Muscle of arm (tissue), 1 donor: ENCODE measurements at regions not wholly inside any gene's neighbourhood (a gene's known extent, or its start where the extent isn't known, plus 50 kb on each side); places are given as distances from the start of the nearest gene placed in this dataset.

Source experiments
- DNase-seq: peaks from one replicate; pipeline ENCODE4 v3.0.0-alpha.2; 2013

DNA sequence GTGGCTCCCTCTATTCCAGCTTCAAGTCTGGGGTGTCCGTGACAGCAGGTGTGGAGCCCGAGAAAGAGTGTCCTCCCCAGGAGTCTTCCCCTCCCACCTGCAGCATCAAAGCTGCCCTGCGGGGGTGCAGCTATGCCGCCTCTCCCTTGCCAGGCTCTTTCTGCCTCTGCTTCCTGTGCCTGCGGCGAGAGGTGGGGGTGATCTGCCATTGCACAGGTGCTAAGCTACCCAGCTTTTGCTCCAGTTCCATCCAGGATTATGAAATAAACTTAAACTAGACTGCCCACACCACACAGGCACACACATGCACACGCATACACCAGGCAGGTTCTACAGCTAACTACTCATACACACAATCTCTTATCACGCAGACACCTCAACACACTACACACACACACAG, 104.7 kb upstream of the CLDN10 start:
- no peak for DNase-seq

GRCh38 chr13:95451656-95452055, 100.9 kb upstream of the CLDN10 start:
- DNase-seq = no peak

- DNase-seq = no peak
Measured at GRCh38 chr13:95452375-95452774, 100.1 kb upstream of the CLDN10 start.

DNA sequence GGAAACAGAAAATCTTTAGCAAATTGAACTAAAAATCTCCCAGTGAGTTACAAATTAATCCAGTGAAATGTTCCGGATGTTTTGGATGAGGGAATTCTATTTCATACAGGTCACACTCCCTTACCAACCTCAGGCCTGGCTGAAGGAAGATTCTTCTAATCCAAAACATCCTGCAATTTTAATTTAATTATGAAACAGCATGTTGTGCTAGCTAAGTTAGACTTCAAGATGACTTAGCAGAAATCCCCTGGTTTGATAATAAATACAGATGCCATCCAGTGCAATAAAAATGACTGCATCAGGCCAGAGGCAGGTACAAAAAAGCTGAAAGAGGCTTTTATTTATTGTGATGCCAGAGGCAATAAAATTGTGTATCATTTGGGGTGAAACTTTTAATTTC, 96.7 kb upstream of the CLDN10 start:
- DNase-seq = no peak

- DNase-seq = no peak
Measured at GRCh38 chr13:95456815-95457214, 95.7 kb upstream of the CLDN10 start.

- DNase-seq = no peak
Measured at GRCh38 chr13:95457294-95457693, 95.2 kb upstream of the CLDN10 start.

DNA sequence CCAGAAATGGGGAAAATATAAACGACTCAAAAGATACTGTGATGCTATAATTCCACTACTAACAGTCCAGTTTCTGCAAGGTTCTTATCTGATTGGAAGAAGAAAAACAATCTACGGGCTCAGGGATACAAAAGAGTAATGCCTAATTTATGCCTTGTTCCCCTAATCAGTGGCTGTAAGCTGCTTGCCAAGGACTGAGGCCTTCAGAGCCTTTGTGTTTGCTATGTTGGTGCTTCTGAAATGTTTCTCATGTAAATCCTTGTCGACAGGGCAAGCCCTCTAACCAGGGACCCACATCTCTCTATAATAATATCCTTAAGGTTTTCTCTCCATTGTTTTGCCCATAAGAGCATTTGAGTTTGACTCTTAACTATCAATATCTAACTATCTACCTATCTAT, 89.7 kb upstream of the CLDN10 start:
- DNase-seq = no peak

- no peak for DNase-seq
Measured at GRCh38 chr13:95463531-95463930, 89.0 kb upstream of the CLDN10 start.

GRCh38 chr13:95470574-95471366, 81.8 kb upstream of the CLDN10 start:
- no peak for DNase-seq

GRCh38 chr13:95471960-95472359, 80.6 kb upstream of the CLDN10 start:
- no peak for DNase-seq

- no peak for DNase-seq
Measured at GRCh38 chr13:95474992-95475391, 77.5 kb upstream of the CLDN10 start.

DNA sequence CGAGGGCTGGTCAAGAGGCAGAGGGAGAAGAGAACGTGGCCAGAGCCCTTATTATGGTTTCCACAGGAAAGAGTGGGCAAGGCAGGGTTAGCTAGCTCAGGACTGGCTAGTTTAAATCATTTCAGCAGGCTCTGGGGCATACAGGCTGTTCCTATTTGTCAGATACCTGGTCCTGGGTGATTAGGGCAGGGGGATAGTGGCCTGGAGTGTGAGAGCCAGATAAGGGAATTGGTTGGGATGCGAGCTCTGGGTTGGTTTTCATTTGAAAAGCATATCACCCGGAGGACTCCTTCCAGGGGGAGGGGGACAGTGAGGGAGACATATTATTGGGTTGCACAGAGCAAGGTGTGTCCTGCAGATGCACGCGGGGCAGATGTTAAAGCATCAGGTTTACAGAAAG, 75.3 kb upstream of the CLDN10 start:
- DNase-seq = no peak

- DNase-seq = no peak
Measured at GRCh38 chr13:95479731-95480130, 72.8 kb upstream of the CLDN10 start.

DNA sequence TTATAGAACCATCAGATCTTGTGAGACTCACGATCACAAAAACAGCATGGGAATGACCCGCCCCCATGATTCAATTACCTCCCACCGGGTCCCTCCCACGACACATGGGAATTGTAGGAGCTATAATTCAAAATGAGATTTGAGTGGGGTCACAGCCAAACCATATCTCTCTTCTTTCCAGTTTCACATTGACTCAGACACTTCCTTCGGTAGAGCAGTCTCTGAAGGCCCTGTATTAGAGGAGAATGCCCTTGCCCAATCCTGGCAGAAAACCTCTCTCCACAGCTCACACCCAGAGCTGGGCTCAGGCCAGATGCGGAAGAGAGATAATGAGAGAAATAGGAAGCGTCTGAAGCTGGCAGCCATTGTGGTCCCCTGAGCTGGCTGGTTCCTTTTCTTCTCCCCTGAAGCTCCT, 72.4 kb upstream of the CLDN10 start:
- DNase-seq = no peak

DNA sequence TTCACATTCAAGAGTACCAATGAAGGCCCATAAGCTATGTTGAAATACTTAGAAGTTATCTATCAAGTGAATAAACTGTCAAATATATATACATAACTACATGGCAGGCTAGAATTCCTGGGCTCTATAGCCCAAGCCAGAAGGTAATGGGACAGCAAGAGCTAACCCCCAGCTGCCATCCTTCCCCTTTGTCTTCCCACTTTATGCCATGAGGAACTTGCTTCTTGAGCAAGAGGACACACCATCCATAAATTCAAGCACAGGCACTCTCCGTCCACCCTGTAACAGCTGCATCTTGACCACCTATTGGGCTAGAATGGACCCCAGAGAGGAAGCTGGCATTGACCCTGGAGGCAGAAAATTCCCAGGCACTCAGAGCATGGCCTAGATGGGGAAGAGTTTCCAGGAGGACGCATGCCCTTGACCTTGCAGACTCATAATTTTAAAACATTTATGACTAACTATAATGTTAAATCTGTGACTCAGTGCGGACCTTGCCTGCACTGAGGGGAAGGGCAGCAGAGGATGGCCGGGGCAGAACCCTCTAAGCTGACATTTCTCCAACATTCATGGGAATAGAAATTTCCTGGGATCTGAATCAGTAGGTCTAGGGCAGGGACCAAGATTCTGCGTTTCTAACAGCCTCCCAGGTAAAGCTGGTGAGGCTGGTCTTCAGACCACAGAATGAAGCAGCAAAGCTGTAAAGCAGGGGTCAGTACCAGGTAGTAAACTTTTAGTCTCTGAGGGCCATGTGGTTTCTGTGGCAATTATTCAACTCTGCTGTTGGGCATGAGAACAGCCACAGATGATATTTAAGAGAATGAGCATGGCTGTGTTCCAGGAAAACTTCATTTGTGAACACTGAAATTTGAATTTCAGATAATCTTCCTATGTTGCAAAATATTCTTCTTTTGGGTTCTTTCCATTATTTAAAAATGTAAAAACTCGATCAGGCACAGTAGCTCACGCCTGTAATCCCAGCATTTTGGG, 71.4 kb upstream of the CLDN10 start:
- no peak for DNase-seq

- DNase-seq = no peak
Measured at GRCh38 chr13:95484052-95484451, 68.5 kb upstream of the CLDN10 start.

DNA sequence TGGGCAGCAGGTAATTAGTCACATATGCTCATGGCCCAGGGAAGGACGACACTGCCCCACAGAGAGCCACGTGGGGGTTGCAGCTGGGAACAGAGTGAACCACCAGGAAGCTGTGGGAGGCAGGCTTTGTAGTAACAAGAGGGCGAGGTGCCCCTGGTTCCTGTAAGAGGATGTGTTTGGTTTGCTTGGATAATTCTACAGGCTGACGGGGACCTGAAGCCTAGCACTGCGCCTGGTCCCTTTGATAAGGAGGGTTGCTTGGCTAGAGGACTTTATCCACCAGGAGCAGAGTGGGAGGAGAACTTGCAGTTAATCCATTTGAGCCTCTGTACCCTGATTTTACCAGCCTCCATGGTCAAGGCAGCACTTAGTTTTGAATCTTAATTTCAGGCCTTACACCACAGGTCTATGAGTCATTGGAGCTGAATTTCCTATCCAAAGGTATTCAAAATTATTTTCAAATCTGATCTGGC, 67.4 kb upstream of the CLDN10 start:
- no peak for DNase-seq

GRCh38 chr13:95485518-95486144, 66.9 kb upstream of the CLDN10 start:
- no peak for DNase-seq

- no peak for DNase-seq
Measured at GRCh38 chr13:95492044-95492801, 60.3 kb upstream of the CLDN10 start.

GRCh38 chr13:95494082-95494681, 58.3 kb upstream of the CLDN10 start:
- DNase-seq = peak; percentile 25

- DNase-seq = no peak
Measured at GRCh38 chr13:95496485-95496884, 56.0 kb upstream of the CLDN10 start.
